ENCODE measurements at regions not wholly inside any gene's neighbourhood (a gene's known extent, or its start where the extent isn't known, plus 50 kb on each side); places are given as distances from the start of the nearest gene placed in this dataset.

DNA sequence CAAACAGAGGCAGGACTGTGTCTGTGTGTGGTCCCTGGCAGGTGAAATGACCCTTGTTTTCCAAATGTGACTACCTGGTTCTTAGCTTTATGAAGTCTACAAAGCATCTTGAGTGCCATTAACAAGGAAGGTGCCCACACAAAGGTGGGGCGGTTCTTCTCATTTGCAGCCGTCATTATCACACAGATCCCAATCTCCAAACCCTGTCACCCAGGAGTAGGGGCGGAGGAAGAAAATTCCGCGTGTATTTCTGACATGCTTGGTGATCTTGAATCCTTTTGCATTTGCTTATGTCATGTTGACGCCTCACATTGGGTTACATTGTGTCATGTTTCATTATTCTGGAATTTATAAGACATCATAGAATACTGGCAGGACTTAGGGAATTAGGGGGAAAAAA lies 277.3 kb downstream of the VRK1 start:
- TF ChIP-seq, protein P1, sequence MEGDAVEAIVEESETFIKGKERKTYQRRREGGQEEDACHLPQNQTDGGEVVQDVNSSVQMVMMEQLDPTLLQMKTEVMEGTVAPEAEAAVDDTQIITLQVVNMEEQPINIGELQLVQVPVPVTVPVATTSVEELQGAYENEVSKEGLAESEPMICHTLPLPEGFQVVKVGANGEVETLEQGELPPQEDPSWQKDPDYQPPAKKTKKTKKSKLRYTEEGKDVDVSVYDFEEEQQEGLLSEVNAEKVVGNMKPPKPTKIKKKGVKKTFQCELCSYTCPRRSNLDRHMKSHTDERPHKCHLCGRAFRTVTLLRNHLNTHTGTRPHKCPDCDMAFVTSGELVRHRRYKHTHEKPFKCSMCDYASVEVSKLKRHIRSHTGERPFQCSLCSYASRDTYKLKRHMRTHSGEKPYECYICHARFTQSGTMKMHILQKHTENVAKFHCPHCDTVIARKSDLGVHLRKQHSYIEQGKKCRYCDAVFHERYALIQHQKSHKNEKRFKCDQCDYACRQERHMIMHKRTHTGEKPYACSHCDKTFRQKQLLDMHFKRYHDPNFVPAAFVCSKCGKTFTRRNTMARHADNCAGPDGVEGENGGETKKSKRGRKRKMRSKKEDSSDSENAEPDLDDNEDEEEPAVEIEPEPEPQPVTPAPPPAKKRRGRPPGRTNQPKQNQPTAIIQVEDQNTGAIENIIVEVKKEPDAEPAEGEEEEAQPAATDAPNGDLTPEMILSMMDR (IDR thresholded peaks at IDR 0.05), result no peak
- no peak overlapping the region for H3K4me3 ChIP-seq
- no peaks in the 10 kb centered on the region for H3K9me3 ChIP-seq
- ATAC-seq (no peak), DNase-seq (no peak)
- H3K4me1 ChIP-seq, result no peaks in the 10 kb centered on the region
- H3K27ac ChIP-seq, result no peak overlapping the region
- 68 to 78% (median 71%) methylated on average over 6 of the region's 6 CpGs for WGBS, 3 donors
- no peaks in the 10 kb centered on the region for H3K27me3 ChIP-seq (ENCODE audit: insufficient read depth in 3 of 3, low read length in 2 of 3)
- intact Hi-C loops (cut with DNase I), result no loop called here
- H3K36me3 ChIP-seq (ENCODE audit: insufficient read depth in 1 of 2, low read depth in 1 of 2), result no peaks in the 10 kb centered on the region

DNA sequence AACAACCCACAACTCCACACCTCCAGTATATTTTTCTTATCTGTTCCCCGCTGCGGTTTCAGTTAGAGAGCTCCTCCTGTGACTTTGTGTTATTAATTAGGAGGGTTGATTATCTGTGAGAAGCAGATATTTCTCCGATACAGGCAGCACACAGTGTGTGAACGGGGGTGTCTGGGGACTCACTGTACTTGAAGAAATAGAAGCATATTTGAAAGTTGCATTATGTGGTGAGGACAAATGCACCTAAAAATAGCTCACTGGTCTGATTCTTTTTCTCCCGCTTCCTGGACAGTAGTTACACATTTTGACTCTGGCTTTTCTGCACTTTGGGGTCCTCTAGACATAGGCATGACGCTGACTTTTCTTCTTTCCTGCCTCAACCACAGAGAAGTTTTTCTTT lies 277.7 kb downstream of the VRK1 start:
- DNase-seq (no peak), ATAC-seq (no peak)
- intact Hi-C loops (cut with DNase I), result no loop called here
- Histone ChIP-seq H3K4me1 (no peaks in the 10 kb centered on the region), H3K27me3 (ENCODE audit: insufficient read depth in 3 of 3, low read length in 2 of 3) (no peaks in the 10 kb centered on the region), H3K4me3 (no peak overlapping the region), H3K36me3 (ENCODE audit: insufficient read depth in 1 of 2, low read depth in 1 of 2) (no peaks in the 10 kb centered on the region), H3K9me3 (no peaks in the 10 kb centered on the region), H3K27ac (no peak overlapping the region)
- WGBS, 3 donors, result 58 to 71% (median 61%) methylated on average over 6 of the region's 6 CpGs
- TF ChIP-seq, protein P1 (IDR thresholded peaks at IDR 0.05), result no peak

DNA sequence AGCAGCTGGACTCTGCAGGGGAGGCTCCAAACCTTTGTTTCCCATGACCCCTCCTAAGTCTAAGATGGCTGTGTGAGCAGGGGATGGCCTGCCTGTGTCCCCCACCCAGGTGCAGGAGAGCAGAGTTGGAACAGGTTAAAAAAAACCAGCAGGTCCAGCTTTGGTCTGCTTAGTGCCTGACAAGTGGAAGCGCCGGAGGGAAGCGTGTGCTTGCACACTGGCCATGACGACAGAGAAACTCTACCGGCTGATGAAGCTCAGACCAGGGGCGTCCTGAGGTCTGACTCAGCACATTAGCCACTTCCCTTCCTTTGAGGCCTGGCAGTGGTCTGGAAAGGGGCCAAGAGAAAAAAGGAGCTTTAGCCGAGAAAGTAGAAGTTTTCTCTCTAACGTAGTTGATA lies 280.1 kb downstream of the VRK1 start:
- TF ChIP-seq, protein P1 (IDR thresholded peaks at IDR 0.05), result no peak
- no peaks in the 10 kb centered on the region for H3K36me3 ChIP-seq (ENCODE audit: insufficient read depth in 1 of 2, low read depth in 1 of 2)
- ATAC-seq (no peak), DNase-seq (peak in 1 of 2 donors; percentile 27)
- H3K4me3 ChIP-seq, result no peak overlapping the region
- no peak overlapping the region for H3K27ac ChIP-seq
- H3K4me1 ChIP-seq, result no peaks in the 10 kb centered on the region
- H3K9me3 ChIP-seq, result no peaks in the 10 kb centered on the region
- intact Hi-C loops (cut with DNase I), result no loop called here
- 36 to 42% (median 41%) methylated on average over 8 of the region's 8 CpGs for WGBS, 3 donors
- H3K27me3 ChIP-seq (ENCODE audit: insufficient read depth in 3 of 3, low read length in 2 of 3), result no peaks in the 10 kb centered on the region

DNA sequence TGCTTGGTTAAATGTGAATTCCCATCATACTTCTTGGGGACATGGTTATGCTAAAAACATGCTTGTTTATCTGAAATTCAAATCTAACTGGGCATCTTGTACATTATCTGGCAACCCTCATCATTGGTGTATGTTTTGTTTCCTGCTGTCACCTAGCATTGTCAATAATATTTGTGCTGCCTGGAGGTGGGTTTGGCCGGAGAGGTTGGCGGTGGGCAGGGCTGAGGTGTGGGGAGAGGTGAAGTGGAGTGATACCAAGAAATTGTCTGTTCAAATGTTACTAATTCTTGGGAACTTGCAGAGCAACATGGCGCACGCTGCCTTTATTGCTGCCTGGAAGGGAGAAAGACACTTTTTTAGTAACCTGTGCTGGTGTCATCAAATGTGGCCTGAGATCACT lies 280.5 kb downstream of the VRK1 start:
- intact Hi-C loops (cut with DNase I), result no loop called here
- DNase-seq (no peak), ATAC-seq (no peak)
- Histone ChIP-seq H3K27ac (no peak overlapping the region), H3K27me3 (ENCODE audit: insufficient read depth in 3 of 3, low read length in 2 of 3) (no peaks in the 10 kb centered on the region), H3K36me3 (ENCODE audit: insufficient read depth in 1 of 2, low read depth in 1 of 2) (no peaks in the 10 kb centered on the region), H3K9me3 (no peaks in the 10 kb centered on the region), H3K4me3 (no peak overlapping the region), H3K4me1 (no peaks in the 10 kb centered on the region)
- TF ChIP-seq, protein P1 (IDR thresholded peaks at IDR 0.05), result no peak
- 87 to 91% (median 88%) methylated on average over 4 of the region's 4 CpGs for WGBS, 3 donors

DNA sequence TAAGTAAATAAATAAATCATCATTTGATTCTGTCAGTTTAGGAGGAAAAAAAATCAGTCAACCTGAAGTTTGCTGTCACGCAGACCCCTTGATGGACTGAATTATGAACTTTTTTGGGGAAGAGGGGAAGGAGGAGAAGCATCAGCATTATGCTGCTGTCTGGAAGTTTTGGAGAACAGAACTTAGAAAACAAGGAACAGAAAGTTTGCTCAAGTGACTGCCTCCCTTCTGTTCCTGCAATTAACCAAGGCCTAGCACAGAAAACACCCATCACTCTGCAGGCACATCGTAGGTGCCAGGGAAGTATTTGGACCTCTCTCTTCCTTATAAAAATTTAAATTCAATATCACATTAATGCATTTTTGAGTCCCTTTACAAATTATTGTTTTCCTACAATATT lies 283.8 kb downstream of the VRK1 start:
- TF ChIP-seq, protein P1 (IDR thresholded peaks at IDR 0.05), result no peak
- intact Hi-C loops (cut with DNase I), result no loop called here
- WGBS, 3 donors, result 76 to 81% (median 81%) methylated on average over 2 of the region's 2 CpGs
- no peak for ATAC-seq
- no peaks in the 10 kb centered on the region for H3K9me3 ChIP-seq
- H3K27ac ChIP-seq, result no peak overlapping the region
- no peaks in the 10 kb centered on the region for H3K27me3 ChIP-seq (ENCODE audit: insufficient read depth in 3 of 3, low read length in 2 of 3)
- no peaks in the 10 kb centered on the region for H3K4me1 ChIP-seq
- no peak for DNase-seq
- H3K4me3 ChIP-seq, result no peak overlapping the region
- H3K36me3 ChIP-seq (ENCODE audit: insufficient read depth in 1 of 2, low read depth in 1 of 2), result no peaks in the 10 kb centered on the region

Measured in psoas muscle (tissue), 7 donors.